CMK (cell line): ENCODE measurements at regions not wholly inside any gene's neighbourhood (a gene's known extent, or its start where the extent isn't known, plus 50 kb on each side); places are given as distances from the start of the nearest gene placed in this dataset.
"Not testable (repeated sequence)": the region's sequence is repeated elsewhere in the genome, so short reads cannot be mapped to it uniquely, and the experiment has no call there.

ENCODE experiments used
- DNase-seq: peaks from one replicate; pipeline ENCODE4 v3.0.0-alpha.2; 2010; ENCODE audit warnings: low read depth

DNA sequence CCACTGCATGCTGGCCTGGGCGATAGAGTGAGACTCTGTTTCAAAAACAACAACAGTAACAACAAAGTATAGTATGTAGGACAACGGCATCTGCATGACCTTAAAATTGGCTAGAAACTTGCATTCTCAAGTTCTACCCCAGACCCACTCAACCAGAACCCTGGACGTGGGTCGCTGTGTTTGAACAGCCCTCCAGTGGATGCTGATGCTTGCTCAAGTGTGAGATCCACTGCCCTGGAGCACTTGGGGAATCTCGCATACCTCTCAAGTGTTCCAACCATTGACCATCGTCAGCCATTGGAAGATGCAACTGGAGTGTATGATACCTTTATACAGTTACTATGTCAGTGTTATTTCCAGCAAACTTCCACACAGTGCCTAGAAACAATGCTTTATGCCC is 435.9 kb downstream of the DCDC2C start:
- no peak for DNase-seq

DNA sequence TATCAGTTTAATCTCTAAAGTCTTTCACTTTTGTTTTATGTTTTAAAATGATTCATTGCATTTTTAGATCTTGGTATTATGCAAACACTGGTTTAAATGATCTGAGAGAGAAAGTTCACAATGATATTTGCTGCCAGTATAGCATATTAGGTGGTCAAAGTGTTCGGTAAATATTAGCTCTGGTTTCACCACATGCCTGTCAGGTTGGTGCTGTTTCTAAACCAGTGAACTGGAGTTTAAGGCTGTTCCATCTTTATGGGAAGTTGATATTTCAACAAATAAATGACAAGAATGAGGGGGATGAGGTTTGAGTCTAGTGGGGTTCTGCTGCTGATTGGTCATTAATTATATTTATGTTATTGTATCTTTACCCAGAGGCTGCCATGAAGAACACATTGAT is 436.4 kb downstream of the DCDC2C start:
- no peak for DNase-seq

DNA sequence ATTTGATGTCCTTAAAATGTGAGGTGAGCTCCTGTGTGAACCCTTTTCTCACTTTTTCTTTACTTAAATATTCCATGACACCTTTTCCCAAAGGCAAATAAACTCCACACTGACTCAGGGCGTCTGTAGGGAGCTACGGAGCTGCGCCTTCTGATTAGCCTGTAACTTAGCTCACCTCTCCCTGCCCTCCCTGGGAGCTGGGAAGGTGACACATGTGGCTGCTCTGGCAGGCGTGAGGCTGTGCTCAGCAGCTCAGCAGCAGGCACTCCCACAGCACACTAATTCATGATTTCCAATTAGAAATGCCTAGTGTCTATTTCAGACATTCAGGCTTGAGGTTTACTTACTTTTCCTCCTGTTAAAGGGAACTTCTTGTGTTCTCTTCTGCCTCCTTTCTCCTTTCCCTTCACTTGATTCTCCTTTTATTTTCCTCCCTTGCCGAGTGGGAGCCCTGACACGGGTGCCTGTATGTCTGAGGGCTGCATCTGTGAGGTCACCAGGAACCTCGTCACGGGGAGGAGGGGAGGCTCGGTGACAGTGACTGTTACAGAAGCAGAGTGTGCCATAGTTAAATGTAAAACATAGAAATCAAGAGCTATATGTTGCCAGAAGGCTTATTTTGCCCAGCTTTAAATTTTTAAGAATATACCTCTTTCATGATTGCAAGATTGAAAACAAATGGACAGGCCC is 437.1 kb downstream of the DCDC2C start:
- no peak for DNase-seq

DNA sequence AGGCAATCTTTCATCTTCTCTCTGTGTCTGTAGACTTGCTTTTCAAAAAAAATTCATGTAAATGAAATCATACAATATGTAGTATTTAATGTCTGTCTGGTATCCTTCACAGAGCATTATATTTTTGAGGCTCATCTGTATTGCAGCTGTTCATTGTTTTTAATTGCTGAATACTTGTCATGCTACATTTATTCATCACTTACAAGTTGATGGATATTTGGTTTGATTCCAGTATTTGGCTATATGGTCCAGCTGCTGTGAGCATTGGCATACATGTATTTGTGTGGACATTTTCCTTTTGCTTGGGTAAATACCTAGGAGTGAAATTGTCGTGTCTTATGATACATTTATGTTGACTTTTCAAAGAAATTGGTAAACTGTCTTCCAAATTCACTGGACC is 441.4 kb downstream of the DCDC2C start:
- no peak for DNase-seq

DNA sequence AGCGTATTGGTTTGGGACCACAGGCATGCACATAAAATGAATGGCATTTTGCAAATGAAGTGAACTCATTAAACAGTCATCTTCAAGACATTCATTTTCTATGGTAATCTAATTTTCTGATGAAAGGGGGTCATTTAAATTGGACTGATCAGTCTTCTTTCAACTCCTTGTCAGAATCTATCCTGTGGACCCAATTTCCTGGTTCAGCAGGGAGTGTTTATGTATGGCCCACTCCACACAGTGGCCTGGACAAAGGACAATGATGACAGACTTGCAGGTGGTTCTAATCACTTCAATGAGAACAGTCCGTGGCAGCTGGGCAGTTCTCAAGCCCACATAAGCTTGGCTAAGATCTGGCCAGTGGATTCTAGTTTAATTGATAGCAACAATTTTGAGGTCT is 448.1 kb downstream of the DCDC2C start:
- no peak for DNase-seq

DNA sequence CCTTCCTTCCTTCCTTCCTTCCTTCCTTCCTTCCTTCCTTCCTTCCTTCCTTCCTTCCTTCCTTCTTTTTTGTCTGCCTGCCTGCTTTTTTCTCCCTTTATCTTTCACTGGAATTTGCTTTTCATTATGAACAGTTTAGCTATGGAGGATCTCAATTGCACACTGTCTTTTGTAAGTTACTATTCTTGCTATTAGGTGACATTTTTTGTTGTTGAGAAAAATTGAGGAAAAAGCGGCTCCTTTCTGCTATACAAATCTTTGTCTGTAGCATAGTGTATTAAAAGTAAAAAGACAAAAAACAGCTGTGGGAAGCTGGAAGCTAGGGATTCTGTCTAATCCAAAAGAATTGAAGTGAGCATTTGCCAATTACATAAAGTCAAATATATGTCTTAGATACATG is 448.7 kb downstream of the DCDC2C start:
- DNase-seq = no peak

DNA sequence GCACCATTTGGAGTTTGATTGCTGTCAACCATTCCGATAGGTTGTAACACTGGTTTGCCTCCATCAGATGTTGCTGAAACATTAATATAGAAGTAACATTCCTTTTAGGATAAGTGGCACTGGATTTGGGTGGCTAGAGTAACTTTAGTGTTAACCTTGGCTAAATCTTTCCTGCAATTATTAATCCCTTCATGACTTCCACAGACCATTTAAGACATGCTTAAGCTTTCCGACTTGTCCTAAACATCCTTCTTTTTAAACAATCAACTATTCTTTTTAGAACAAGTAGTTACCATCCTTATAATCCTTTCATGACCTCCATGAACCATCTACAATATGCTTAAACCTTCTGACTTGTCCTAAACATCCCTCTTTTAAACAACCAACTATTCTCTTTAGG is 465.5 kb downstream of the DCDC2C start:
- DNase-seq = no peak

DNA sequence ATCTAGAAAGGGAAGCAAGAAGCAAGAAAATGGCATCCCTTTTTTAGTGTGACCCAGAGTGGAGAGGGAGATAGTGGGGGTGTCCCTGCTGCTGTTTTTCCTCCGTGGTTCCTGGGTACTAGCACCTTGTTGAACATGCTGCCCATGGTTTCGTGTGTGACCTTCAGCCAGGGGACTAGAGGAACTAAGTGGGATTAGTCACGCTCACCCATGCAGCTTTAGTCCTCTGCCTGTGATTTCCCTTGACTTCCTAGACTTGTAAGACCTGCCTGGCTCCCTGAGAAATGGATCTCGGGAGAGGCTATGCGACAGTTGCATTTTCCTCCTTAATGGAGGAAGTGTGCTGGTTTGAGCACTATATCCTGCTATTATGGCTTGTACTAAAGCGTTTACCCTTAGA is 471.4 kb downstream of the DCDC2C start:
- no peak for DNase-seq

DNA sequence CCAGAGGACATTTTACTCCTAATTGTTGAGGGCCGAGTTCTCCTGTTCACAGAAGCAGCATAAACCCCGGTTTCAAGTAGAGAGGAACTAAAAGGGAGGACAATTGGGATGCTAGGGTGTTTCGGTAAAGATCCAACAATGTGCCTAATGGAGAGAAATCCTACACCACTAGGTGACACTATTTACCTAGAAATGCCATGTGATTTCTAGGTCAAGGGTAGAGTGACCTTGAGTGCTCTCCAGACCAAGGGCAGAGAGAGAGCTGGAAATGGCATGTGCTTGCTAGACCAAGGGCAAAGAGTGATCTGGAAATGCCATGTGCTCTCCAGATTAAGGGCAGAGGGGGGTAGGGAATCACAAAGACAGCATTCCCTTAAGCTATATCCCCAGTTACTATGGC is 472.0 kb downstream of the DCDC2C start:
- no peak for DNase-seq

DNA sequence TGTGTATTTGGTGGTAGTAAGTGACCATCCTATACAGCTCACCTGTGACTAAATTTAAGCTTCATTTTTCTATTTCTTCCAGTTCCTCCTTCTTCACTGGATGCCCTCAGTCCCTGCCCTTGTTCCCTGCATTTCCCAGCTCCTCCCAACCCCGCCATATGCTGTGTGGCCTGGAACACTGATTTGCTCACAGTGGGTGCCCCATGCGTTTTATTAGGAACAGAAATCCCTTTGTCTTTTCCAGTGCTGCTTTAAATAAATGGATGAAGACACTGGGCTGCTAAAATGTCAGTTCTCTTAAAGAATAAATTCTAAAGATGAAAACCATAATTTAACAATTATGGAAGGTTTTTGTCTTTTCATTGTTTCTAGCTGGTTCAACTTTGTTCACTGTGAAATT is 477.3 kb downstream of the DCDC2C start:
- no peak for DNase-seq

DNA sequence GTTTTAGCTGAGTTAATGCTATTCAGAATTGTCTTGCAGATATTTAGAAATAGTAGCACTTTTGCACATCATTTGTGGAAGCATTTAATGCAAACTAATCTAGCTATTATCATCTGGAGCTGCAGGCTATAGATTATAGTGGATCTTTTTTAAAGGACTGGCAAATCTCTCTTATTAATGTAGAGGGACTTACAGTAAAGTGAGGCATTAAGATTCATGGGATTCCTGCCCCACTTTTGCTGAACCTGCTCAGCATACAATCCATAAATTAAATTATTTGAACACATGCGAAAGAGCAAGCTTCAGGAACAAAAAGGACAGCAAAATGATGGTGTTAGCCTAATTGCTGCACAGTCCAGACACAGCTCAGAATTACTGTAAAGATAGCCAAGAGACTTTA is 477.7 kb downstream of the DCDC2C start:
- DNase-seq = no peak

DNA sequence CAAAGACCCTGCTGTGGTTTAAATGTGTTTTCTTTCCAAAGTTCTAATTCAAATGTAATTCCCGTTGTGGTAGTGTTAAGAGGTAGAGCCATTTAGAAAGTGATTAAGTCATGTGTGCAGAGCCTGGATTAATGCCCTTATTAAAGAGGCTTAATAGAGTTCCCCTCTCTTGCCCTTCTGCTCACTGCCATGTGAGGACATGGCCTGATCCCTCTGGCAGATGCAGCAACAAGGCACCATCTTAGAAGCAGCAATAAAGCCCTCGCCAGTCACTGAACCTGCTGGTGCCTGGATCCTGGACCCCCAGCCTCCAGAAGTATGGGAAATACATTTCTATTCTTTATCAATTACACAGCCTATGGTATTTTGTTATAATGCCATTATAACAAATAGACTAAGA is 485.2 kb downstream of the DCDC2C start:
- no peak for DNase-seq

DNA sequence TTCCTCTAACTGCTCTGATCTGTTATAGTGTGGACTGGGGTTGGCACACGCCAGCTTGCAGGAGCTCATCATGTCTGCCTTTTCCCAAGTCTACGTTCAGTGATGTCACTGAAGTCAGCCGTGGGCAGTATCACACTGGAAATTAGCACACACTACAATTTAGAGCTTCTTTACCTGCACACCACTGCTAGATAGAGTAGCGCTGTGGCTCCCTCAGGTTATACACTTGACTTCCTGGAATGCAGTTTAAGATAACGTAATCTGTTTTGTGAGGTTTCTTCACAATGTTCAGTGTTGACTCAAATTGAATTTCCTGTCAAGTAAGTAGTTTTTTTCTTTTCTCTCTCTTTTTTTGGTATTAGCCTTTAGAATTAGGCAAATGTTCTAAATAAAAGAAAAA is 487.2 kb downstream of the DCDC2C start:
- no peak for DNase-seq

DNA sequence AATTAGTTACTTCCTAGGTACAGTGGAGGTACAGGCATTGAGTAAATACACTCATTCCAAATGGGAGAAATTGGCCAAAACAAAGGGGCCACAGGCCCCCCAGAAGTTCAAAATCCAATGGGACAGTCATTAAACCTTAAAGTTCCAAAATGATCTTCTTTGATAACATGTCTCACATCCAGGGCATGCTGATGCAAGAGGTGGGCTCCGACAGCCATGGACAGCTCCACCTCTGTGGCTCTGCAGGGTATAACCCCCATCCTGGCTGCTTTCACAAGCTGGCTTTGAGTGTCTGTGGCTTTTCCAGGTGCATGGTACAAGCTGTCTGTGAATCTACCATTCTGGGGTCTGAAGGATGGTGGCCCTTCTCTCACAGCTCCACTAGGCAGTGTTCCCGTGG is 488.7 kb downstream of the DCDC2C start:
- no peak for DNase-seq

DNA sequence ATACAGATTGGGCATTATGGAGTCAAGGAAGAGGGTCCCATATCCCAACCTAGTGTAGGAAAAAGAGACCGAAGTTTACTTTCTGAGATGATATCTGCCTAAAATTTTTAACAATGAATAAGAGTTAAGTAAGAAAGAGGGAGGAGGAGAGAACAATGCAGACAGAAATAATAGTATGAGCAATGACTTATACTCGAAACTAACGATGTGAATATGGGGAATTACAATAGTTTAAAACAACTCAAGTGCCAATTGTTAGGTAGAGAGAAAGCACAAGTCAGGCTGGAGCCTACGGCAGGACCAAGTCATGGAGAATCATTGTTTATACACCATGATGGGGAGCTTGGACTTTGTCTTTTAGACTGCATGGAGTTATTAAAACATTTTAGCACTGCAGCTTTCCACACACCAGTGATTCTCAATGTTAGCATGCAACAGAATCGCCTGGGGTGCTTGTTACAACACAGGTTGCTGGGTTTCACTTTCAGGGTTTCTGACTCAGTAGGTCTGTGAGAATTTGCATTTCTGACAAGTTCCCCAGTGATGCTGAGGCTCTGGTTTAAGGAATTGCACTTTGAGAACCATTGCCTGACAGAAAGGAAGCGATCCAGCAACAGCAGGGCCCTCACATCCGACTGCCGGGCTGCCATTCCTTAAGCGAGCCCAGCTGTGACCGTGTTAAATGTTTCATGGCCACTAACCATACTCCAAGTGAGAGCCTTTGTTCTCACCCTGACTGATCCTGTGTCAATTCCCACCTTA is 511.2 kb downstream of the DCDC2C start:
- no peak for DNase-seq

DNA sequence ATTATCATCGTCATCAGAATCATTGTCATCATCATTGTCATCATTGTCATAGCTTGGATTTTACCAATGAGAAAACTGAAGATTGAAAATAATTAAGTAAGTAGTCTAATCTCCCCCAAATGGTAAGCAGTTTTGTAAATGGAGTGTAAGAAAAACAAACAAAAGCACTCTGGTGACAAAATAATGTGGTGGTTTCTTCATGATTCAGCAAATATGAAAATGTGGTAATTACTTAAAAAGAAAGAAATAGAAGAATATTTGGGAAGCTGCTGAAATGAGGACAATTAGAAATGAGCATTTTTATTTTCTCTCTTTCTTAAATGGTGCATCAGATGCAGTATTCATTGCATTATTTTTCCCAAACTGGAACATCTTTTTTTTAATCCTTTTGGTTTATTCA is 514.4 kb downstream of the DCDC2C start:
- DNase-seq = no peak

DNA sequence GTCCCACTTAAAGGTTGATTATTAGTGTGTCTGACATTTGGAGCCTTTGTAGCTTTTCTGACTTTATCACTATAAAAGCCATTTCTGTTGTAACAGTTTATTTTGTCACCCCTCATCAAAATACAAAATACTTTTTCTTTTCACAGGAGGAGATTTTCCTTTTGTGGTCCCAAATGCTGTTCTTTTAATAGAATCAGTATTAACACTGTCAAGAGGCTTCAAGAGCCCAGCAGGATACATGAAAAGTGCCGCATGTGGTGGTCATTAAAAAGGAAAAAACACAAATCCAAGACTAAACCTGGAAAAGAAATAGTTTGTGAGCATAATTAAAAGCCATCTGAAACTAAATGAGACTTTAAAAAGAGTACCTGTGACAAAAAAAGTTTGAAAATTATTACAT is 515.7 kb downstream of the DCDC2C start:
- DNase-seq = no peak

DNA sequence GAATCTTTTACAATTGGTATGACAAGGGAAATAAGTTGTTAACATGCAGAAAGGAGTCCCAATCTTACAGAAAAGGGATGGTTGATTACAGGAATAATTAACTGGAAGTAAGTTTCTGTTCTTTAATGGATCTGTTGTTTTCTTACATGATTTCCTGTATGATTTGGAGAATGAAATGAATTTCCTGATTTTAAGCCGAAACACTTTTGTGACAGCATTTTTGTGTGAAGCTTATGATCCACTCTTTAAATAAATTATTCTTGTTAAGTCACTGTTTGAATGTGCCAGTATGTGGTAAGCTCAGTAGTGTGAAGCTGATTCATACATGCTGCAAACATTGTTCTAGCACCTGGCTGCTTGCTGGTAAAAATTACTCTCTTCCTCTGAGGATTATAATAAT is 516.2 kb downstream of the DCDC2C start:
- DNase-seq = no peak

DNA sequence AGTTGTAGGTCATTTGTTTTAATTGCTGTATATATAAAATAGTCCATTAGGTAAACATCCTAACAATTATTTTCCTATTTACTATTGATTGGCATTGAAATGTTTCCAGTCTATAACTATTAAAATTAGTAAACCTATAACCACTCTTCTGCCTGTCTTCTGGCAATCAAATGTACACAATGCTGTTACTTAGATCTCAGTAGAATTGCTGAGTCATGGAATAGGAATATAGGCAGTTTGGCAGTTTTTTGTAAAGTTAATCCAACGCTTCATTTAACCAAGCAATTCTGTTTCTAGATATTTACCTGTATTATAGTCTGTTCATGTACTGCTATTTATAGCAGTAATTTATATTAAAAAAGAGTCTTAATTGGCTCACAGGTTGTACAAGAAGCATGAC is 518.1 kb downstream of the DCDC2C start:
- DNase-seq = no peak

DNA sequence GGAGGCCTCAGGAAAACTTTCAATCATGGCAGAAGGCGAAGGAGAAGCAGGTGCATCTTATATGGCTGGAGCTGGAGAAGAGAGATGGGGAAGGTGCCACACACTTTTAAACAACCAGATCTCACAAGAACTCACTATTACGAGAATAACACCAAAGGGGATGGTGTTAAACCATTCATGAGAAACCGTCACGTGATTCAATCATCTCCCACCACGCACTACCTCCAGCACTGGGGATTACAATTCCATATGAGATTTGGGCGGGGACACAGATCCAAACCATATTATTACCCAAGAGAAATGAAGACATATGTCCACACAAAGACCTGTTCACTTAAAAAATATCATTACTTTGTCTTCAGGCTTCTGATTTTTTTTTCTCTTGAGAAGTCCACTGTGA is 518.5 kb downstream of the DCDC2C start:
- DNase-seq = no peak

DNA sequence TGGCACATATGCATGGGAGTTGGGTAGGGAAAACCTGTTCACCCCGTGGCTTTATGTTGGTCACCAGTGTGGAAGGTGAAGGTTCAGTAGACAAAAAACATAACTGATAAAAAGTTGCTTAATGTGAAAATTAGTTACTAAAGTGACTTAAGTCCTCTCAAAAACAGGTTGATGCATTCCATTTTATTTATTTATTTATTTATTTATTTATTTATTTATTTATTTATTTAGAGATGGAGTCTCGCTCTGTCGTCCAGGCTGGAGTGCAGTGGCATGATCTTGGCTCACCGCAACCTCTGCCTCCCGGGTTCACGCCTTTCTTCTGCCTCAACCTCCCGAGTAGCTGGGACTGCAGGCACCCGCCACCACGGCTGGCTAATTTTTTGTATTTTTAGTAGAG is 541.0 kb downstream of the DCDC2C start:
- DNase-seq = not testable (repeated sequence)

DNA sequence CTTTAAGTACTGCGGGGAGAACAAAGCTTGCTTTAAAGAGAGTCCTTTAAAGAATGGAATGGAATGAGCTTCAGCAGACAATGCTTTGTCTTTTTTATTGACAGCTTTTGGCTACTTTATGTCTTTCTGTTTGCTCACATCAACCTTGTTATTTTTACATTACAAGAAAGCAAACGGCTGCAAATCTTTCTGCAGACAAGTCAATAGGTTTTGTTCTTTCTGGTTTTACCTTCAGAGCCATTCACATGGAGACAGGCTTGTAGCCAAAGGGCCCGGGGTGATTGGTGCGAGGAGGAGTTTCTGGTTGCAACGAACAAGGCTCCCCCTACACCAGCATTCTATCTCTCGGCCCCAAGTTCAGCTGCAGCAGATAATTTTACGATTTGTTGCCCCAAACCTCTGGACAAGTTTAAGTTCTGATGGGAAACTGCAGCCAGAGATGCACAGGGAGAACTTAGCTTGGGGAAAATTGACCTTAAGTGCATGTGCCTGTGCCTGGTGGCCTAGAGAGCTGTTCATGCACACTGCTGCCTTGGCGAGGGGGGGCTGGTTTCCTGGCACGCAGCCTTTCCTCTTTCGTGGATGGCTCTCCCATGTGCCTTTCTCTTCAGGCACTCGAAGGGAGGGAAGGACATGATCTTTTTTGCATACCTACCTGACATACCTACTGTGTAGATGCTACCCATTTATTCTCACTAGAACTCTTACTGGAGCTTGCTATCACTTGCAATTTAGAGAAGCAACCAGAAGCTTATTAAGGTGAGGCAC is 543.2 kb downstream of the DCDC2C start:
- DNase-seq = no peak

DNA sequence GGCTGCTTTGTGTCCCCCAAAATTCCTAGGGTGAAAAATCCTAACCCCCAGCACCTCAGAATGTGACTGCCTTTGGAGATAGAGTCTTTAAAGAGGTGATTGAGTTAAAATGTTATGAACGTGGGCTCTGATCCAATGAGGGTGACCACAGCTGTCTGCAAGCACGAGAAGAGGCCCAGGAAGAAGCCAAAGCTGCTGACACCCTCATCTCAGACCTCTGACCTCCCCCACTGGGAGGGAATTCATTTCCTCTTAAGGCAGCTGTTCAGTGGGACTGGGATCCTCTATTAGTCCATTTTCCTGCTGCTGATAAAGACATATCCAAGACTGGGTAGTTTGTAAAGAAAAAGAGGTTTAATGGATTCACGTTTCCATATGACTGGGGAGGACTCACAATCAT is 544.4 kb downstream of the DCDC2C start:
- no peak for DNase-seq
